Osteoblast (primary cell): ENCODE measurements at regions not wholly inside any gene's neighbourhood (a gene's known extent, or its start where the extent isn't known, plus 50 kb on each side); places are given as distances from the start of the nearest gene placed in this dataset.
A peak's percentile ranks its signal among the peaks of the same experiment; 100 is the strongest.
"Not testable (repeated sequence)": the region's sequence is repeated elsewhere in the genome, so short reads cannot be mapped to it uniquely, and the experiment has no call there.

Experiments used
- DNase-seq: peaks from one replicate; pipeline ENCODE4 v3.0.0; 2011; ENCODE audit warnings: low spot score, mixed read lengths; ENCODE audit not compliant: insufficient read length; ENCODE audit errors: missing footprints
- H2AFZ ChIP-seq: 2 replicates; pipeline ENCODE4 v1.6.0; 2011; ENCODE audit warnings: mild to moderate bottlenecking, low read length
- H3K27ac ChIP-seq: 2 replicates; pipeline ENCODE4 v1.5.1; 2011; ENCODE audit warnings: mild to moderate bottlenecking, low read depth, low read length, moderate library complexity
- H3K27me3 ChIP-seq: 2 replicates; pipeline ENCODE4 v1.6.0; 2012; ENCODE audit warnings: mild to moderate bottlenecking, control low read depth, inconsistent platforms, low read length, moderate library complexity; ENCODE audit not compliant: insufficient read depth
- H3K36me3 ChIP-seq: 2 replicates; pipeline ENCODE4 v1.5.1; 2011; ENCODE audit warnings: mild to moderate bottlenecking, low read length, control low read depth, moderate library complexity; ENCODE audit not compliant: insufficient read depth
- H3K4me1 ChIP-seq: 2 replicates; pipeline ENCODE4 v1.5.1; 2011; ENCODE audit warnings: mild to moderate bottlenecking, low read length, control low read depth, moderate library complexity; ENCODE audit not compliant: insufficient read depth
- H3K4me2 ChIP-seq: 2 replicates; pipeline ENCODE4 v1.6.0; 2011; ENCODE audit warnings: mild to moderate bottlenecking, low read length; ENCODE audit not compliant: insufficient read depth
- H3K4me3 ChIP-seq: fragments of 200-600 bp; sonication (generic); 3 replicates; pipeline ENCODE4 v1.5.1; 2012; ENCODE audit warnings: mild to moderate bottlenecking, low read length, inconsistent platforms; ENCODE audit not compliant: insufficient read depth
- H3K79me2 ChIP-seq: 2 replicates; pipeline ENCODE4 v1.6.0; 2012; ENCODE audit warnings: mild to moderate bottlenecking, low read length, control low read depth, inconsistent platforms; ENCODE audit not compliant: insufficient read depth
- H3K9me3 ChIP-seq: 2 replicates; pipeline ENCODE4 v1.5.1; 2011; ENCODE audit warnings: low read depth, low read length, control low read depth
- H4K20me1 ChIP-seq: 2 replicates; pipeline ENCODE4 v1.6.0; 2012; ENCODE audit warnings: mild to moderate bottlenecking, low read length, control low read depth; ENCODE audit not compliant: insufficient read depth
- TF ChIP-seq, protein P1 (sequence below): IDR thresholded peaks from 2 replicates; pipeline ENCODE4 v1.5.1; 2011; ENCODE audit warnings: mild to moderate bottlenecking, low read depth, low read length, moderate library complexity; ENCODE audit errors: extremely low read depth

DNA sequence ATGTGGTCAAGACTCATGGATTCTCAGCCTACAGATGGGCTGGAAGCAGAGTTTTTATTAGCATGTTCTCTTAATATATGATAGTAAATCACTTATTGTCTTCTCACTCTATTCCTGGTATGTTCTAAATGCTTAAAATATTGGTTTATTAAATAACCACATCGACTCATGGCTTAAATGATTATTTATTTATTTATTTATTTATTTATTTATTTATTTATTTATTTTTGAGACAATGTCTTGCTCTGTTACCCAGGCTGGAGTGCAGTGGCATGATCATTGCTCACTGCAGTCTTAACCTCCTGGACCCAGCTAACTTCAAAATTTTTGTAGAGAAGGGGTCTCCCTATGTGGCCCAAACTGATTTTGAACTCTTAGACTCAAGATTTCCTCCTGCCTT is 457.2 kb upstream of the TNC start:
- Histone ChIP-seq H3K4me2 (no peak overlapping the region), H3K27ac (no peak overlapping the region), H2AFZ (no peak overlapping the region), H3K4me1 (no peaks in the 10 kb centered on the region), H3K79me2 (no peaks in the 10 kb centered on the region), H3K36me3 (no peaks in the 10 kb centered on the region), H3K27me3 (no peaks in the 10 kb centered on the region), H3K9me3 (no peaks in the 10 kb centered on the region), H3K4me3 (no peak overlapping the region), H4K20me1 (no peaks in the 10 kb centered on the region)
- TF ChIP-seq, protein P1, sequence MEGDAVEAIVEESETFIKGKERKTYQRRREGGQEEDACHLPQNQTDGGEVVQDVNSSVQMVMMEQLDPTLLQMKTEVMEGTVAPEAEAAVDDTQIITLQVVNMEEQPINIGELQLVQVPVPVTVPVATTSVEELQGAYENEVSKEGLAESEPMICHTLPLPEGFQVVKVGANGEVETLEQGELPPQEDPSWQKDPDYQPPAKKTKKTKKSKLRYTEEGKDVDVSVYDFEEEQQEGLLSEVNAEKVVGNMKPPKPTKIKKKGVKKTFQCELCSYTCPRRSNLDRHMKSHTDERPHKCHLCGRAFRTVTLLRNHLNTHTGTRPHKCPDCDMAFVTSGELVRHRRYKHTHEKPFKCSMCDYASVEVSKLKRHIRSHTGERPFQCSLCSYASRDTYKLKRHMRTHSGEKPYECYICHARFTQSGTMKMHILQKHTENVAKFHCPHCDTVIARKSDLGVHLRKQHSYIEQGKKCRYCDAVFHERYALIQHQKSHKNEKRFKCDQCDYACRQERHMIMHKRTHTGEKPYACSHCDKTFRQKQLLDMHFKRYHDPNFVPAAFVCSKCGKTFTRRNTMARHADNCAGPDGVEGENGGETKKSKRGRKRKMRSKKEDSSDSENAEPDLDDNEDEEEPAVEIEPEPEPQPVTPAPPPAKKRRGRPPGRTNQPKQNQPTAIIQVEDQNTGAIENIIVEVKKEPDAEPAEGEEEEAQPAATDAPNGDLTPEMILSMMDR = no peak
- no peak for DNase-seq

DNA sequence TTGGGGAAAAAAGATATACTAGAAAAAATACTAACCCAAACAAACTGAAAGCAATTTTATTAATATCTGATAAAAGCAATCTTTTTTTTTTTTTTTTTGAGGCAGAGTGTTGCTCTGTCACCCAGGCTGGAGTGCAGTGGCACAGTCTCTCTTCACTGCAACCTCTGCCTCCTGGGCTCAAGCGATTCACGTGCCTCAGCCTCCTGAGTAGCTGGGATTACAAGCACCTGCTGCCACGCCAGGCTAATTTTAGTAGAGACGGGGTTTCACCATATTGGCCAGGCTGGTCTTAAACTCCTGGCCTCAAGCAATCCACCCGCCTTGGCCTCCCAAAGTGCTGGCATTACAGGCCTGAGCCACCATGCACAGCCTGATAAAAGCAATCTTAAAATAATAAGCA is 467.5 kb upstream of the TNC start:
- H3K27ac ChIP-seq, H3K79me2 ChIP-seq, H3K4me3 ChIP-seq, H2AFZ ChIP-seq, H4K20me1 ChIP-seq, H3K27me3 ChIP-seq, H3K9me3 ChIP-seq, H3K4me2 ChIP-seq, H3K36me3 ChIP-seq, DNase-seq: not testable (repeated sequence)
- peaks cover 12% of the 10 kb centered on the region for H3K4me1 ChIP-seq

DNA sequence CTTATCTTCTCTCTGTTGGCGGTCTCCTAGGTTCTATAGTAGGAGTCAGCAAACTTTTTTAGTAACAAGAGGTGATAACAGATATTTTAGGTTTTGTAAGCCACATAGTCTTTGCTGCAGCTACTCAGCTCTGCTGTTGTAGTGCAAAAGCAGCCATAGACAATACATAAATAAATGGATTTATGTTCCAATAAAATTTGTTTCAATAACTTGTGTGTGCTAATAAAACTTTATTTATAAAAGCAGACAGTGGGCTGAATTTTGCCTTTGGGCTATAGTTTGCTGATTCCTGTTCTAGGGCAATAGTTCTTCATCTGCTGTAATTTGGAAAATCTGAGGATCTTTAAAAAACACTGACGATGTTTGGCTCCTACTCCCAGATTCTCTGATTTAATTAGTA is 469.4 kb upstream of the TNC start:
- Histone ChIP-seq H3K79me2 (no peaks in the 10 kb centered on the region), H2AFZ (no peak overlapping the region), H3K27ac (no peak overlapping the region), H3K27me3 (no peaks in the 10 kb centered on the region), H4K20me1 (no peaks in the 10 kb centered on the region), H3K36me3 (no peaks in the 10 kb centered on the region), H3K9me3 (no peaks in the 10 kb centered on the region), H3K4me3 (no peak overlapping the region), H3K4me2 (no peak overlapping the region), H3K4me1 (peaks cover 25% of the 10 kb centered on the region)
- DNase-seq = no peak
- TF ChIP-seq, protein P1 = no peak

DNA sequence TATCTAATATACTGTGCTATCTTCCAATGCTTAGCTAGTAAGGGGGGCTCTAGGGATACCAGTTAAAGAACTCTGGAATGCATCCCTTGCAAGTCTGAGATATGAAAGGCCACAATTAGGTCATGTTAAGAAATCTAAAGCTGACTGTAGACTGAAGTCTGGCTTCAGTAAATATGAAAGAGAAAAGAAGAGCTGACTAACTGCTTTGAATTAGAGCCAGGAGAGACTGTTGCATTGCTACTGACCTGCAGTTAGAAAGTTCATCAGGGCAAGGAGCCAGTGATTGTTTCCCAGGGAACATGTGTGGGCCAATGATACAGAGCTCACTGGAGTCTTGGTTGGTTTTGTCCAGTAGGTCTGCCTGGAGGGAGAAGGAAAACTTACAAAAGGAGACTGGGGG is 472.1 kb upstream of the TNC start:
- peak; percentile 82 for DNase-seq
- H3K4me3 ChIP-seq = no peak overlapping the region
- TF ChIP-seq, protein P1 = no peak
- no peak overlapping the region for H2AFZ ChIP-seq
- H3K4me2 ChIP-seq = peak overlapping the region; percentile 10
- peak overlapping the region; percentile 98 for H3K27ac ChIP-seq
- peaks cover 44% of the 10 kb centered on the region for H3K4me1 ChIP-seq
- no peaks in the 10 kb centered on the region for H3K36me3 ChIP-seq
- no peaks in the 10 kb centered on the region for H3K79me2 ChIP-seq
- no peaks in the 10 kb centered on the region for H3K27me3 ChIP-seq
- no peaks in the 10 kb centered on the region for H4K20me1 ChIP-seq
- no peaks in the 10 kb centered on the region for H3K9me3 ChIP-seq

DNA sequence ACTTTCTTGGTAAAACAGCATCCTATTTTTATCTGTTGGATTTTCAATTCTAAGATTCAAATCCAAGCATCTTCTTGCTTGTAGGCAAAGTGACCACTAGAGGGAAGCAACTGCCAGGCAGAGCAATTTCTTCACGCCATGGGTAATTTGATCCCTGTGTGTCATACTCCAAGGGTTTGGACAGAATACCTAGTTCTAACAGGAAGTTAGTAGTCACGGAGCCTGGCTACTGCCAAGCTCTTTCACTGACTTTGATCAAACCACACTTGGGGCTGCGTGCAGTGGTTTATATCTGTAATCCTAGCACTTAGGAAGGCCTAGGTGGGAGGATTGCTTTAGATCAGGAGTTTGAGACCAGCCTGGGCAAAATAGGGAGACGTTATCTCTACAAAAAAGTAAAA is 473.6 kb upstream of the TNC start:
- H3K4me3 ChIP-seq = no peak overlapping the region
- peak; percentile 79 for DNase-seq
- H3K36me3 ChIP-seq = no peaks in the 10 kb centered on the region
- H3K9me3 ChIP-seq = no peaks in the 10 kb centered on the region
- H3K27me3 ChIP-seq = no peaks in the 10 kb centered on the region
- no peaks in the 10 kb centered on the region for H3K79me2 ChIP-seq
- peak overlapping the region; percentile 98 for H3K27ac ChIP-seq
- H3K4me1 ChIP-seq = peaks cover 59% of the 10 kb centered on the region
- TF ChIP-seq, protein P1 = peak; percentile 93
- H2AFZ ChIP-seq = no peak overlapping the region
- peak overlapping the region; percentile 25 for H3K4me2 ChIP-seq
- H4K20me1 ChIP-seq = no peaks in the 10 kb centered on the region
